Keratinocyte (primary cell): ENCODE measurements at regions not wholly inside any gene's neighbourhood (a gene's known extent, or its start where the extent isn't known, plus 50 kb on each side); places are given as distances from the start of the nearest gene placed in this dataset.

Experiments used
- DNase-seq: peaks from one replicate; pipeline ENCODE4 v3.0.0-alpha.2; 2011; ENCODE audit warnings: low read depth, missing footprints, low spot score
- FAIRE-seq: peaks from 2 replicates; lab custom pipeline; 2011; peaks lifted over from hg19 to GRCh38; lab: Jason Lieb, UNC
- H2AFZ ChIP-seq: 2 replicates; pipeline ENCODE4 v1.6.0; 2012; ENCODE audit warnings: low read length, control low read depth, inconsistent platforms; ENCODE audit not compliant: control insufficient read depth
- H3K27ac ChIP-seq: 2 replicates; pipeline ENCODE4 v1.5.1; 2011; ENCODE audit warnings: low read length; ENCODE audit not compliant: control insufficient read depth, insufficient read depth
- H3K27me3 ChIP-seq: 3 replicates; pipeline ENCODE4 v1.6.0; 2011; ENCODE audit warnings: low read length; ENCODE audit not compliant: control insufficient read depth, insufficient read depth; ENCODE audit errors: extremely low read depth
- H3K36me3 ChIP-seq, 2 experiments: 2 replicates in 1 of 2; 3 replicates in 1 of 2; pipeline ENCODE4 v1.5.1; 2011; ENCODE audit warnings: low read length in 2 of 2, mild to moderate bottlenecking in 1 of 2; ENCODE audit not compliant: control insufficient read depth in 2 of 2, insufficient read depth in 2 of 2; ENCODE audit errors: extremely low read depth in 1 of 2
- H3K4me1 ChIP-seq: 3 replicates; pipeline ENCODE4 v1.5.1; 2011; ENCODE audit warnings: low read length; ENCODE audit not compliant: control insufficient read depth, insufficient read depth; ENCODE audit errors: extremely low read depth
- H3K4me2 ChIP-seq: 3 replicates; pipeline ENCODE4 v1.6.0; 2011; ENCODE audit warnings: low read depth, low read length; ENCODE audit not compliant: control insufficient read depth, insufficient read depth; ENCODE audit errors: extremely low read depth
- H3K4me3 ChIP-seq, 3 experiments: fragments of 200-600 bp in 1 of 3; sonication (generic) in 1 of 3; 2 replicates in 2 of 3; 3 replicates in 1 of 3; pipeline ENCODE4 v1.5.1; 2011 to 2016; ENCODE audit warnings: low read length in 3 of 3, mild to moderate bottlenecking in 3 of 3, control low read depth in 2 of 3, inconsistent platforms in 1 of 3, low read depth in 1 of 3, mixed read lengths in 1 of 3, mixed run types in 1 of 3, moderate library complexity in 1 of 3; ENCODE audit not compliant: control insufficient read depth in 2 of 3, insufficient read depth in 2 of 3; ENCODE audit errors: extremely low read depth in 1 of 3
- H3K79me2 ChIP-seq: 2 replicates; pipeline ENCODE4 v1.6.0; 2012; ENCODE audit warnings: low read length; ENCODE audit not compliant: control insufficient read depth, insufficient read depth
- H3K9ac ChIP-seq: 3 replicates; pipeline ENCODE4 v1.6.0; 2011; ENCODE audit warnings: low read length; ENCODE audit not compliant: control insufficient read depth, insufficient read depth; ENCODE audit errors: extremely low read depth
- H3K9me1 ChIP-seq: 3 replicates; pipeline ENCODE4 v1.6.0; 2011; ENCODE audit warnings: low read length; ENCODE audit not compliant: control insufficient read depth, insufficient read depth; ENCODE audit errors: extremely low read depth
- H3K9me3 ChIP-seq: 2 replicates; pipeline ENCODE4 v1.5.1; 2012; ENCODE audit warnings: low read depth, low read length; ENCODE audit not compliant: control insufficient read depth
- H4K20me1 ChIP-seq: 3 replicates; pipeline ENCODE4 v1.6.0; 2011; ENCODE audit warnings: low read length; ENCODE audit not compliant: control insufficient read depth, insufficient read depth; ENCODE audit errors: extremely low read depth
- CTCF ChIP-seq, 3 experiments: IDR thresholded peaks in 1 of 3; conservative IDR thresholded peaks in 1 of 3; optimal IDR thresholded peaks in 1 of 3; 2 replicates in 2 of 3; 3 replicates in 1 of 3; pipeline versions ENCODE3 to v1.5.1; 2011; ENCODE audit warnings: low read length in 3 of 3, mild to moderate bottlenecking in 3 of 3, moderate library complexity in 2 of 3, control low read depth in 1 of 3, inconsistent platforms in 1 of 3; ENCODE audit not compliant: insufficient read depth in 2 of 3; ENCODE audit errors: extremely low read depth in 1 of 3
- EZH2 ChIP-seq: IDR thresholded peaks from one replicate; pipeline ENCODE4 v1.6.1; 2012; ENCODE audit warnings: inconsistent platforms, mild to moderate bottlenecking, low read length, moderate library complexity
- dilution Hi-C: fragments of 300-500 bp; cut with MboI; formaldehyde crosslinking; loops from one replicate; pipeline ENCODE4 v1.7.0; 2020; ENCODE audit warnings: low sequenced_read_pairs; ENCODE audit not compliant: extremely low pct_ligation_motif_present

- H3K4me3 ChIP-seq = no peak overlapping the region
- TF ChIP-seq CTCF (optimal IDR thresholded peaks at IDR 0.05 in 1 of 3, IDR thresholded peaks at IDR 0.05 in 1 of 3, conservative IDR thresholded peaks at IDR 0.05 in 1 of 3; ENCODE audit: extremely low read depth in 1 of 3, insufficient read depth in 2 of 3, low read length in 3 of 3) (no peak), EZH2 (no peak)
- no peaks in the 10 kb centered on the region for H3K36me3 ChIP-seq
- DNase-seq (peak; percentile 7), FAIRE-seq (no peak)
- no peaks in the 10 kb centered on the region for H4K20me1 ChIP-seq
- H3K79me2 ChIP-seq = no peaks in the 10 kb centered on the region
- H3K9me1 ChIP-seq = no peaks in the 10 kb centered on the region
- no peaks in the 10 kb centered on the region for H3K9me3 ChIP-seq
- no peak overlapping the region for H3K9ac ChIP-seq
- no peak overlapping the region for H3K4me2 ChIP-seq
- no peak overlapping the region for H3K27ac ChIP-seq
- dilution Hi-C loops = no loop called here
- H2AFZ ChIP-seq = no peak overlapping the region
- peaks cover 6% of the 10 kb centered on the region for H3K4me1 ChIP-seq
- H3K27me3 ChIP-seq = no peaks in the 10 kb centered on the region
Observed at GRCh38 chr2:157936406-157936805, 60.3 kb upstream of the ACVR1 start.

DNA sequence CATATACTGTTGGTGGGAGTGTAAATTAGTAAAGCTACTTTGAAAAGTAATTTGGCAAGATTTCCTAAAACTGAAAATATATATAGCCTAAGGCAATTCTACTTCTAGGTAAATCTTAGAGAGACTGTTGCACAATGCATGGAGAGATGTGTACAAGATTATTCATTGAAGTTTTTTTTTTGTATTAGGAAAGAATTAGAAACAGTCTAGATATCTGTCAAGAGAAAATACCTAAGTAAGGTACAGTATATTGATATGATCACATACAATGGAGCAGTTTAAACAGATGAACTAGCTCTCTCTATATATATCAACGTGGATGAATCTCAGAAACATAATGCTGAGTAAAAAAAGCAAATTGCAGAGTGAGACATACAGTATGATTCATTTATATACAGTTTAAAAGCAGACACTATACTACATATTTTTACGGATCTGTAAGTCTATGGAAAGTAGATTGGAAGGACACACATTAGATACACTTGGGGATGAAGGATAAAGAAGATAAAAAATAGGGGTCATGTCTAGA is 59.3 kb upstream of the ACVR1 start:
- Histone ChIP-seq H3K79me2 (no peaks in the 10 kb centered on the region), H4K20me1 (no peaks in the 10 kb centered on the region), H3K27ac (no peak overlapping the region), H3K4me2 (no peak overlapping the region), H3K27me3 (no peaks in the 10 kb centered on the region), H3K36me3 (no peaks in the 10 kb centered on the region), H3K4me1 (peaks cover 6% of the 10 kb centered on the region), H2AFZ (no peak overlapping the region), H3K9ac (no peak overlapping the region), H3K9me1 (no peaks in the 10 kb centered on the region), H3K9me3 (no peaks in the 10 kb centered on the region), H3K4me3 (no peak overlapping the region)
- DNase-seq (peak; percentile 2), FAIRE-seq (no peak)
- TF ChIP-seq EZH2 (no peak), CTCF (optimal IDR thresholded peaks at IDR 0.05 in 1 of 3, IDR thresholded peaks at IDR 0.05 in 1 of 3, conservative IDR thresholded peaks at IDR 0.05 in 1 of 3; ENCODE audit: extremely low read depth in 1 of 3, insufficient read depth in 2 of 3, low read length in 3 of 3) (no peak)
- dilution Hi-C loops = no loop called here
